ENCODE measurements at regions not wholly inside any gene's neighbourhood (a gene's known extent, or its start where the extent isn't known, plus 50 kb on each side); places are given as distances from the start of the nearest gene placed in this dataset.
"Not testable (repeated sequence)": the region's sequence is repeated elsewhere in the genome, so short reads cannot be mapped to it uniquely, and the experiment has no call there.

GRCh38 chrX:124181515-124181914 is 150.9 kb upstream of the TEX13D start:
- in situ Hi-C loops (cut with MboI; ENCODE audit: low pct_unique_long_range_greater_than_20kb in 2 of 9, low sequenced_read_pairs in 9 of 9, unreplicated experiment in 9 of 9); ATAC-seq (replicated peaks in 6 of 8); H3K27ac ChIP-seq; H3K4me3 ChIP-seq; H3K4me1 ChIP-seq (replicated peaks in 1 of 2): not testable (repeated sequence)
- 28 to 100% (median 43%) methylated on average over 2 to 6 of the region's 8 CpGs; no CpG with 5 or more reads in 5 of the 10 experiments for WGBS, 10 experiments

- Histone ChIP-seq H3K27ac (no peak overlapping the region), H3K4me3 (no peak overlapping the region), H3K4me1 (replicated peaks in 1 of 2) (peaks cover 0 to 6% of the 10 kb centered on the region in 2 donors)
- WGBS, 10 experiments = 17 to 100% (median 20%) methylated on average over 1 to 2 of the region's 2 CpGs; no CpG with 5 or more reads in 6 of the 10 experiments
- in situ Hi-C loops (cut with MboI; ENCODE audit: low pct_unique_long_range_greater_than_20kb in 2 of 9, low sequenced_read_pairs in 9 of 9, unreplicated experiment in 9 of 9) = no loop called here
- no peak for ATAC-seq (replicated peaks in 6 of 8)
Measured at GRCh38 chrX:124190440-124190839, 142.0 kb upstream of the TEX13D start.

DNA sequence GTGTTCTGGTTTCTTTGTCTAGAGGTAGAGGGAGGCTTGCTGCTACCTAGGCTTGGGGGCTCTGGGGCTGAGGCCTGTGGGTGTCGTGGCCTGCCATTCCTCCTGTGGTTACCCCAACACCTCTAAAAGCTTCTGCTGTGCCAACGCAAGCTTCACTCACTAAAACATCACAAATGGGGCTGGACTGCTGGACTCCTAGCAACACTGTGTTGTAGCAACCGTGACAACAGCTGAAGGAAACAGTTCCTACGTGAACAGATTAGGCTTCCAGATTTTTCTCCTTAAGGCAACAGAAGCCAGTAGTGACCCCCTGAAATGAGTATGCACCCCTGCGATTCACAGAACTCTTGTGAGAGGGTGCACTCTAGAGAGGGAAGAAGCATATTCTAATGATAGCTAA is 138.3 kb upstream of the TEX13D start:
- Histone ChIP-seq H3K4me1 (replicated peaks in 1 of 2) (peaks cover 0 to 6% of the 10 kb centered on the region in 2 donors), H3K4me3 (no peak overlapping the region), H3K27ac (no peak overlapping the region)
- WGBS, 10 experiments = 29 to 92% (median 60%) methylated on average over 2 to 5 of the region's 5 CpGs; no CpG with 5 or more reads in 7 of the 10 experiments
- ATAC-seq (replicated peaks in 6 of 8) = peak in 4 of 8 experiments; percentile 12 to 78 (median 61)
- in situ Hi-C loops (cut with MboI; ENCODE audit: low pct_unique_long_range_greater_than_20kb in 2 of 9, low sequenced_read_pairs in 9 of 9, unreplicated experiment in 9 of 9) = no loop called here

DNA sequence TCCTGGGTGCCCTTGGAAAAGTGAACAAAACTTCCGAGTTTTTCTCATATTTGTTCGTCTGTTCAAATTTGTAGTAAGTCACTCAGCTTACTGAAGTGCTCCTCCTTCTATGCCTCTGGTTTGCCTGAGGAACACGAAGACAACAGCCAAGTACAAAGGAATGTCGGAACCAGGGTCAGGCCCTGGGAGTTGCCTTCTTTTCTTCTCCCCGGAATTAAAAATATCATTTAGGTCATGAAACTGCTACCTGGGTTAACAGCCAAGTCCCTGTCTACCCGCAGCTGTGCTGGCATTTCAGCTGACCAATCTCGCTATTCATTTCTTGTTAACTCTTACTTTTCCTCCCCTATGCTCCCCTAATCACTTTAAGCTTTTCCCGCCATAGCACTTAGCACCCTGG is 137.6 kb upstream of the TEX13D start:
- H3K4me3 ChIP-seq = no peak overlapping the region
- ATAC-seq (replicated peaks in 6 of 8) = no peak
- in situ Hi-C loops (cut with MboI; ENCODE audit: low pct_unique_long_range_greater_than_20kb in 2 of 9, low sequenced_read_pairs in 9 of 9, unreplicated experiment in 9 of 9) = no loop called here
- peaks cover 0 to 6% of the 10 kb centered on the region in 2 donors for H3K4me1 ChIP-seq (replicated peaks in 1 of 2)
- WGBS, 10 experiments = 14 to 100% (median 60%) methylated on average over 1 to 8 of the region's 8 CpGs; no CpG with 5 or more reads in 1 of the 10 experiments
- no peak overlapping the region for H3K27ac ChIP-seq

GRCh38 chrX:124203311-124203710 is 129.1 kb upstream of the TEX13D start:
- in situ Hi-C loops (cut with MboI; ENCODE audit: low pct_unique_long_range_greater_than_20kb in 2 of 9, low sequenced_read_pairs in 9 of 9, unreplicated experiment in 9 of 9) = loop anchor here in 1 of 9 experiments (25.0 kb wide), 1 partner anchor 184 kb away; no protein-coding TSS in a partner anchor
- WGBS, 10 experiments = 41 to 100% (median 86%) methylated on average over 1 of the region's 1 CpG; no CpG with 5 or more reads in 3 of the 10 experiments
- H3K27ac ChIP-seq = no peak overlapping the region
- no peak overlapping the region for H3K4me3 ChIP-seq
- ATAC-seq (replicated peaks in 6 of 8) = no peak
- no peaks in the 10 kb centered on the region for H3K4me1 ChIP-seq (replicated peaks in 1 of 2)

GRCh38 chrX:124208660-124209059 is 123.8 kb upstream of the TEX13D start:
- no peaks in the 10 kb centered on the region for H3K4me1 ChIP-seq (replicated peaks in 1 of 2)
- H3K27ac ChIP-seq = no peak overlapping the region
- WGBS, 10 experiments = 40 to 100% (median 83%) methylated on average over 1 to 3 of the region's 5 CpGs; no CpG with 5 or more reads in 5 of the 10 experiments
- no peak for ATAC-seq (replicated peaks in 6 of 8)
- in situ Hi-C loops (cut with MboI; ENCODE audit: low pct_unique_long_range_greater_than_20kb in 2 of 9, low sequenced_read_pairs in 9 of 9, unreplicated experiment in 9 of 9) = loop anchor here in 1 of 9 experiments (25.0 kb wide), 1 partner anchor 179 kb away; no protein-coding TSS in a partner anchor
- no peak overlapping the region for H3K4me3 ChIP-seq

DNA sequence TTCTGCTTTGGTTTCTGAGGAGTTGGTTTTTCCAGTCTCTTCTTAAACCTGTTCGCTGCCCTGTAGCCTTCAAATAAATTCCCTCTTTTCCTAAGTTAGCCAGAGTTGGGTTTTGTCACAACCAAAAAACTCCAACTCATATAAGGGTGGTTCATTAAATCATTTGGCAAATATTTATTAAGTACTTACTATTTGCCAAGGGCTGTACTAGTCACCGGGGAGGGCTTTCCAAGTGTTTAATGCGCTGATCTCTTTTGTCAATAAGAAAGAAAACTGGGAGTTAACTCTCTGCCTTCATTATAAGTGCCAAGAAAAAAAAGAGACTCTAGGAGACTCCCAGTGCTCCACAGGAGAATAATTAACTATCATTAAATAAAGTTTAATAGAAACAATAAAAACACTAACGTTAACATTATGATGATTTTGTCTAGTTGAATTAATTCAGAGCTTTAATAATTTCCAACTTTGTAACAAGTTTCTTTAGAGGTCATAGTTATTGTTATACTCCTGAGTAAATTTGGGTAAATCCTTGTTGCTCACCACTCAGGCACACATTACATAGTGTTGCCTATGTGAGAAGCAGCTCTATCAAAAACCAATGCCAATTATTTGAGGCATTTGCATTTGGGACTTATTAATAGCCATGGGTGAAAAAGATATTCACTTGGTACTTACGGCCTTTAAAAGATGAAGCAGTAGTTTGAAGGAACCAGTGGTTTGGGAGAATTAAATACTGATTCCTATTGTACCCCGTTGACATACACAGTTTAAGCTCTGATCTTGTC is 122.5 kb upstream of the TEX13D start:
- 21 to 86% (median 80%) methylated on average over 1 to 6 of the region's 6 CpGs; no CpG with 5 or more reads in 3 of the 10 experiments for WGBS, 10 experiments
- Histone ChIP-seq H3K4me3 (no peak overlapping the region), H3K4me1 (replicated peaks in 1 of 2) (no peaks in the 10 kb centered on the region), H3K27ac (no peak overlapping the region)
- no peak for ATAC-seq (replicated peaks in 6 of 8)
- in situ Hi-C loops (cut with MboI; ENCODE audit: low pct_unique_long_range_greater_than_20kb in 2 of 9, low sequenced_read_pairs in 9 of 9, unreplicated experiment in 9 of 9) = loop anchor here in 1 of 9 experiments (25.0 kb wide), 1 partner anchor 177 kb away; no protein-coding TSS in a partner anchor

- in situ Hi-C loops (cut with MboI; ENCODE audit: low pct_unique_long_range_greater_than_20kb in 2 of 9, low sequenced_read_pairs in 9 of 9, unreplicated experiment in 9 of 9) = loop anchor here in 1 of 9 experiments (25.0 kb wide), 1 partner anchor 176 kb away; no protein-coding TSS in a partner anchor
- no peak overlapping the region for H3K4me3 ChIP-seq
- peak in 3 of 8 experiments; percentile 56 to 75 (median 67) for ATAC-seq (replicated peaks in 6 of 8)
- H3K27ac ChIP-seq = no peak overlapping the region
- 13 to 100% (median 63%) methylated on average over 1 to 3 of the region's 3 CpGs; no CpG with 5 or more reads in 6 of the 10 experiments for WGBS, 10 experiments
- no peaks in the 10 kb centered on the region for H3K4me1 ChIP-seq (replicated peaks in 1 of 2)
Measured at GRCh38 chrX:124211312-124211942, 121.0 kb upstream of the TEX13D start.

GRCh38 chrX:124212622-124213021 is 119.8 kb upstream of the TEX13D start:
- WGBS, 10 experiments = 11 to 100% (median 57%) methylated on average over 1 to 3 of the region's 3 CpGs; no CpG with 5 or more reads in 5 of the 10 experiments
- in situ Hi-C loops (cut with MboI; ENCODE audit: low pct_unique_long_range_greater_than_20kb in 2 of 9, low sequenced_read_pairs in 9 of 9, unreplicated experiment in 9 of 9) = loop anchor here in 1 of 9 experiments (25.0 kb wide), 1 partner anchor 175 kb away; no protein-coding TSS in a partner anchor

DNA sequence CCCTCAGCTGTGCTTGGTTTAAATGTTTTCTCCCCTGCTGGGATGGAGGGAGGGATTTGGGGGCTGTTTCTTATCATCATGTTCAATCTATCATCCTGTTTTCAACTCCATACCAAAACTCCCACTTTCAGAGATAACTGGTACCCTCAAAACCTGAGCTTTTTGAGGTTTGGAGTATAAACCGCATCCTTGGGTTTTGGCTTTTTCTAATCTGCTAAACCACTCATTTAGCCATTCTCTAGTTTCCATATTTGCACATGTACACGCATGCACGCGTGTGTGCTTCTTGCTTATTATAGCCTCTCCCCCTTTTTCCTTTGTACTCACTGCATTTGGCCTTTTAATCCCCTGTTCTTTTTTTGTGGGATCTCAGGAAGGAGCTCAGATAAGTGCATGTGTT is 116.7 kb upstream of the TEX13D start:
- Histone ChIP-seq H3K27ac (no peak overlapping the region), H3K4me3 (no peak overlapping the region), H3K4me1 (replicated peaks in 1 of 2) (peaks cover 14 to 21% of the 10 kb centered on the region in 2 donors)
- 56 to 100% (median 90%) methylated on average over 1 to 4 of the region's 4 CpGs; no CpG with 5 or more reads in 5 of the 10 experiments for WGBS, 10 experiments
- no peak for ATAC-seq (replicated peaks in 6 of 8)
- in situ Hi-C loops (cut with MboI; ENCODE audit: low pct_unique_long_range_greater_than_20kb in 2 of 9, low sequenced_read_pairs in 9 of 9, unreplicated experiment in 9 of 9) = loop anchor here in 1 of 9 experiments (25.0 kb wide), 1 partner anchor 172 kb away; no protein-coding TSS in a partner anchor

More at GRCh38 chrX:124212622-124213021, 119.8 kb upstream of the TEX13D start:
- peak in 1 of 8 experiments; percentile 33 for ATAC-seq (replicated peaks in 6 of 8)
- H3K27ac ChIP-seq = no peak overlapping the region
- H3K4me1 ChIP-seq (replicated peaks in 1 of 2) = peaks cover 8% of the 10 kb centered on the region in 2 donors
- no peak overlapping the region for H3K4me3 ChIP-seq

- H3K27ac ChIP-seq = peak overlapping the region; percentile 82
- 20 to 100% (median 37%) methylated on average over 1 to 8 of the region's 8 CpGs; no CpG with 5 or more reads in 6 of the 10 experiments for WGBS, 10 experiments
- no peak for ATAC-seq (replicated peaks in 6 of 8)
- no peak overlapping the region for H3K4me3 ChIP-seq
- H3K4me1 ChIP-seq (replicated peaks in 1 of 2) = peaks cover 14 to 21% of the 10 kb centered on the region in 2 donors
- in situ Hi-C loops (cut with MboI; ENCODE audit: low pct_unique_long_range_greater_than_20kb in 2 of 9, low sequenced_read_pairs in 9 of 9, unreplicated experiment in 9 of 9) = loop anchor here in 1 of 9 experiments (25.0 kb wide), 1 partner anchor 171 kb away; no protein-coding TSS in a partner anchor
Measured at GRCh38 chrX:124216396-124217115, 115.9 kb upstream of the TEX13D start.

All from motor neuron (in vitro differentiated cells).